Activated naive CD8-positive, alpha-beta T cell treated with anti-CD3 and anti-CD28 coated beads, Interleukin-2, amount 50 U/mL, for 24 hours (primary cell): ENCODE measurements at regions not wholly inside any gene's neighbourhood (a gene's known extent, or its start where the extent isn't known, plus 50 kb on each side); places are given as distances from the start of the nearest gene placed in this dataset.

Source experiments
- ATAC-seq: fragments of 150-1000 bp; cut with Tn5 transposase; one replicate; pipeline ENCODE4 v1.10.0; 2021
- DNase-seq: peaks from one replicate; pipeline ENCODE4 v3.0.0; 2021
- H3K27ac Mint-ChIP-seq: one replicate; pipeline ENCODE4 v1.8.0; 2021; ENCODE audit warnings: mild to moderate bottlenecking, mixed read lengths
- H3K27me3 Mint-ChIP-seq: one replicate; pipeline ENCODE4 v1.8.0; 2021; ENCODE audit warnings: mixed read lengths
- H3K36me3 Mint-ChIP-seq: one replicate; pipeline ENCODE4 v1.8.0; 2021; ENCODE audit warnings: low read depth, mixed read lengths
- H3K4me1 Mint-ChIP-seq: one replicate; pipeline ENCODE4 v1.8.0; 2021; ENCODE audit warnings: mixed read lengths
- H3K4me3 Mint-ChIP-seq: one replicate; pipeline ENCODE4 v1.8.0; 2021; ENCODE audit warnings: mild to moderate bottlenecking, moderate library complexity, mixed read lengths
- H3K9me3 Mint-ChIP-seq: one replicate; pipeline ENCODE4 v1.8.0; 2021; ENCODE audit warnings: mixed read lengths

DNA sequence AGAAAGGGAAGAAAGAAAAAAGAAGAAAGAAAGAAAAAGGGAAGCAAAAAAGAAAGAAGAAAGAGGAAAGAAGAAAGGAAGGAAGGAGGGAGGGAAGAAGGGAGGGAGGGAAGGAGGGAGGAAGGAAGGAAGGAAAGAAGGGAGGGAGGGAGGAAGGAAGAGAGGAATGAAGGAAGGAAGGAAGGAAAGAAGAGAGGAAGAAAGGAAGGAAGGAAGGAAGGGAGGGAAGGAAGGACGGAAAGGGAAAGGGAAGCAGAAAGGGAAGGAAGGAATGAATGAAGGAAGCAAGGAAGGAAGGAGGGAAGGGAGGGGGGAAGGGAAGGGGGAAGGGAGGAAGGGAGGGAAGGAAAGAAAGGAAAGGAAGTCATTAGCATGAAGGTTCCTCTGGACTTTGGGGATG lies 452.9 kb downstream of the TFAP2B start:
- H3K4me3 Mint-ChIP-seq = no peak overlapping the region

DNA sequence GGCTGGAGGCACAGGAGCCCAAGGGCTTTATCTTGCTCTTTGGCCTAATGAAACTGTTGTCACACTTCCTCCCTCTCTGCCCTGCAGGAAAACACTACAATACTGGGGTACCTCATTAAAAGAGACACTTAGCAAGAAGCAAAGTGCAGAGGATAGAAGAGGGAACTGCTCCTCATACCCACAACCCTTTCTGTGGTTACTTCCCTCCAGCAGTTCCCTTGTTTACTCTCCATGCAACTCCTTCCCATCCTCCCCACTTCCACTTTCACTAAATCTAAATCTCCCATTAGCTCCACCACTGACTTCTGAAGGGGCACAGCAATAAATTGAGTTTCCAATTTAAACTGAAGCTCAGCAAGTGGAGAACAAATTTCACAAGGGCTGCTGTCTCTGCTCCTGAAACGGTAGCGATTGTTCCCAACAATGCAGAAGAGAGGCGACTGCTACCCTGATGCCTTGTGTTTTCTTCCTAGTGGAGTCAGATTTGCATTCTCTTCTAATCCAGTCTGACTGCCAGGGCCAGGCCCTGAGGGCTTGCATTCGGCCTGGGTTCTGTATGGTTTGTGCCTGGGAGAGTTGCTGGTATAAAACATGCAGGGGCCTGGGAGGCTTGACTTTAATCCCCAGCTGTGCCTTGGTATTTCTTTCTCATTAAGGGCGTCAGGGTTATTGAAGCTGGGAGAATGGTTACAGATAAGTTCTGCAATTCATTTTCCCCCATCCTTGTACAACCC lies 454.7 kb downstream of the TFAP2B start:
- Mint-ChIP-seq H3K9me3 (peaks cover 5% of the 10 kb centered on the region), H3K4me3 (no peak overlapping the region), H3K36me3 (no peaks in the 10 kb centered on the region), H3K4me1 (no peaks in the 10 kb centered on the region), H3K27me3 (no peaks in the 10 kb centered on the region), H3K27ac (no peak overlapping the region)
- ATAC-seq (no peak), DNase-seq (no peak)

More for the DNA sequence above, 452.9 kb downstream of the TFAP2B start:
- H3K27me3 Mint-ChIP-seq = no peaks in the 10 kb centered on the region
- no peaks in the 10 kb centered on the region for H3K4me1 Mint-ChIP-seq
- H3K27ac Mint-ChIP-seq = no peak overlapping the region
- H3K9me3 Mint-ChIP-seq = peaks cover 5% of the 10 kb centered on the region
- no peak for DNase-seq
- no peaks in the 10 kb centered on the region for H3K36me3 Mint-ChIP-seq
- no peak for ATAC-seq

DNA sequence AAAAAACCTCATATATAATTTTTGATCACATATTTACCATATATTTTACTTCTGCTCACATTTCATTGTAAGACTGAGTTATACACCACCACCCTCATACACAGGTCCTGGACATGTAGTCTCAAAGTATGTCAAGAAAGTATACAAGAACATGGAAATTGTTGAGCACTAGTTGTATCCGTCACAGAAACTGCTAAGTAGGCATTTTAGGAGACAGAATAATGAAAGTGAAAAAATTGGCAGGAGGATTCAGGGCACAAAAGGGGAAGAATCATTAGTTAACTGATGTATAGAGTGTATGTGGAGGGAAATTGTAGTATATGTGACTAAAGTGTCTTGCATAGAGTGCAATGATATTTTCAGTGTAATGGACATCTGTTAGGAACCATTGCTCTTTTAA lies 458.8 kb downstream of the TFAP2B start:
- Mint-ChIP-seq H3K27me3 (no peaks in the 10 kb centered on the region), H3K27ac (no peak overlapping the region), H3K9me3 (no peaks in the 10 kb centered on the region), H3K36me3 (no peaks in the 10 kb centered on the region), H3K4me3 (no peak overlapping the region), H3K4me1 (no peaks in the 10 kb centered on the region)
- no peak for DNase-seq
- no peak for ATAC-seq

DNA sequence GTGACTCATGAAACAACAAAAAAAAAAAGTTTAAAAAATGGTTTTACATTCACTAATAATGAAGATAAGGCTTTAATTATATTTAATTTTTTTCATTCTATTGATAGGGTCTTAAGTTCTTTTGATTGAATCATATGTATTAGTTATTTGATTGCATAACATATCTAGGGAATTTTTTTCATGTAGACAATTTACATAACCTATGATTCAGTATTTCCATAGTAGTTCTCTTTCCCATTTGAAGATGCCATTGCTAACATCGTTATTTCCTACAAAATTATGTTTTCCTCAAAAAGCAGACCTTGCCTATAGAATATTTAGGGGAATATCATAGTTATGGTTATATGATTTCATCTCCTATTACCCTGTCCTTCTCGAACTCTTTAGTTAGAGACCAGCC lies 463.4 kb downstream of the TFAP2B start:
- H3K27me3 Mint-ChIP-seq = no peaks in the 10 kb centered on the region
- DNase-seq = no peak
- H3K4me1 Mint-ChIP-seq = no peaks in the 10 kb centered on the region
- no peak overlapping the region for H3K27ac Mint-ChIP-seq
- no peaks in the 10 kb centered on the region for H3K36me3 Mint-ChIP-seq
- no peaks in the 10 kb centered on the region for H3K9me3 Mint-ChIP-seq
- H3K4me3 Mint-ChIP-seq = no peak overlapping the region
- no peak for ATAC-seq

DNA sequence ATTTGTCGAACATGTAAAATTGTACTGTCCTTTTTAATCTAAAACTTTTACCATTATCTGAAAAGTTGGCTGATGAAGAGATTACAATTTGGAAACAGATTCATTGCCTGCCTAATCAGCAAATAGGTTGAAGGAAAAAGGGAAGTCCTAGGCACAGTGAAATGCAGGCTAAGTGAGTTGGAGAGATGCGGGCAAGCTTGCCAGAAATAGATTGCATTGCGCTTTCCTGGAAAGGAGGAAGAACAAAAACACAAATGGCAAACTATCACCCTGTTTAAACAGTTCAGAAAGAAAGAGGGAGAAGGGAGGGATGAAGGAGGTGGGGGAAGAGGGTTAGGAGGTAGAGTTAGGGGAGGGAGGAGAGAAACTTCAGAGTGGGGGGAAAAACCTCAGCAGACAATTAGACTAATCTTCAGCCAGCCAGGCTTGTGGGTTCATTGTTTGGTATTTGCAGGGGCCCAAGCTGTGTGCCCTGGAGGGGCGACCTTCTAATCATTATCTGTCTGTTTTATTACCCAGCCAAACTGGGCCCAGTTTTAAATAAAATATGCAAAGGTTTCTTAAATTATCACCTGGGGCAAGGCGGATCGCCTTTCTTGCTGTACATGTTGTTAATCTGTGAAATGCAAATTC lies 465.2 kb downstream of the TFAP2B start:
- Mint-ChIP-seq H3K4me1 (no peaks in the 10 kb centered on the region), H3K27me3 (no peaks in the 10 kb centered on the region), H3K27ac (no peak overlapping the region), H3K36me3 (no peaks in the 10 kb centered on the region), H3K9me3 (no peaks in the 10 kb centered on the region), H3K4me3 (no peak overlapping the region)
- ATAC-seq = no peak
- DNase-seq = no peak

DNA sequence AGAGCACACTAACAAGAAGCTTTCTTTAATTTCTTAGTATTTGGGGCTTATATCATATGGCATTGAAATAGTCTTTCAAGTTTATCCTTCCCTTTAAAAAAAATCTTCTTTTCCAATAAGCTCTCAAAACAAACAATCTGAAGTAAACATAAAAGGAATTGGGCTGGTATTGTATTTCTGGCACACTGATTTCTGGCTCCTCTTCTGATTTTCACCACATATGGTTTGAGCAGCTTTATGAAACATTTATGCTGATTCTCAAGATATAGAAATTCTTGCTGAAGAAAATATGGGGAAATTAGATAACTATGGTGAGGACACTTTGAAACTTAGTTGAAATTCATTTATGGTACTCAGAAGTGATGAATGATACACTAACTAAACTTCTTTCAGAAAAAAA lies 467.2 kb downstream of the TFAP2B start:
- Mint-ChIP-seq H3K4me3 (no peak overlapping the region), H3K36me3 (no peaks in the 10 kb centered on the region), H3K27me3 (no peaks in the 10 kb centered on the region), H3K9me3 (no peaks in the 10 kb centered on the region), H3K4me1 (no peaks in the 10 kb centered on the region), H3K27ac (no peak overlapping the region)
- no peak for DNase-seq
- ATAC-seq = no peak

DNA sequence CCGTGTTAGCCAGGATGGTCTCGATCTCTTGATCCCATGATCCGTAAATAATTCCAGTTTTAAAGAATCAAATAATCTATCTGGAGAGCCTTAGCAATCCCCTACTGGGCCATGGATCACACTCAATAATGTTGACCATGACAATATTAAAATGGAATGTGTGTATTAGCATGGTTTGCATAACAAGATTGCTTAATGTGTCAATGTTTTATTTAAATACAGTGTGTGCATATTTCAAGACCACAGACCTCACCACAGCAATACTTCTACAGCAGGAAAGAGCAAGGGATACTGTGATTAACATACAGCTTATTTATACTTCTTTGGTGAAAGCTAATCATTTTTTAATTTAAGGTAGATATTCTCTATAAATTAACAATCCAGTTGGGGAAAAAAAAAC lies 470.4 kb downstream of the TFAP2B start:
- no peak overlapping the region for H3K27ac Mint-ChIP-seq
- H3K9me3 Mint-ChIP-seq = no peaks in the 10 kb centered on the region
- no peaks in the 10 kb centered on the region for H3K4me1 Mint-ChIP-seq
- ATAC-seq = no peak
- no peaks in the 10 kb centered on the region for H3K36me3 Mint-ChIP-seq
- DNase-seq = no peak
- H3K4me3 Mint-ChIP-seq = no peak overlapping the region
- H3K27me3 Mint-ChIP-seq = no peaks in the 10 kb centered on the region

DNA sequence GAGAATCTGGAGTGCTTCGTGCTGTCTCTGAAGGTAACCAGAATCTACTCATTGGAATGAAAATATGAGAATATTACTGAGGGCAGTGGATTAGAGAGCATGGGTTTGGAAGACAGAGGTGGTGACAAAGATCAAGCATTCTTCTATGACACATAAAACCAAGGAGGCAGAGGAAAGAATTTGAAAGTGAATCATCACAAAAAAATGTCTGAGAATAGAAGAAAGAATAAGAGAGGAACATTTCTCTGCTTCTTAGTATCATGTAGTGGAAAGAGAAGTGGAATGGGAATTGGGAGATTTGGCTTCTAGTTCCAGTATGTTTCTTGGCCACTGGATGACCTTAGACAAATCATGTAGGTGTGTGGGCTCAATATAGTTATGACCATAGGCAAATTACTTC lies 474.0 kb downstream of the TFAP2B start:
- H3K27ac Mint-ChIP-seq = no peak overlapping the region
- no peaks in the 10 kb centered on the region for H3K4me1 Mint-ChIP-seq
- no peak for ATAC-seq

DNA sequence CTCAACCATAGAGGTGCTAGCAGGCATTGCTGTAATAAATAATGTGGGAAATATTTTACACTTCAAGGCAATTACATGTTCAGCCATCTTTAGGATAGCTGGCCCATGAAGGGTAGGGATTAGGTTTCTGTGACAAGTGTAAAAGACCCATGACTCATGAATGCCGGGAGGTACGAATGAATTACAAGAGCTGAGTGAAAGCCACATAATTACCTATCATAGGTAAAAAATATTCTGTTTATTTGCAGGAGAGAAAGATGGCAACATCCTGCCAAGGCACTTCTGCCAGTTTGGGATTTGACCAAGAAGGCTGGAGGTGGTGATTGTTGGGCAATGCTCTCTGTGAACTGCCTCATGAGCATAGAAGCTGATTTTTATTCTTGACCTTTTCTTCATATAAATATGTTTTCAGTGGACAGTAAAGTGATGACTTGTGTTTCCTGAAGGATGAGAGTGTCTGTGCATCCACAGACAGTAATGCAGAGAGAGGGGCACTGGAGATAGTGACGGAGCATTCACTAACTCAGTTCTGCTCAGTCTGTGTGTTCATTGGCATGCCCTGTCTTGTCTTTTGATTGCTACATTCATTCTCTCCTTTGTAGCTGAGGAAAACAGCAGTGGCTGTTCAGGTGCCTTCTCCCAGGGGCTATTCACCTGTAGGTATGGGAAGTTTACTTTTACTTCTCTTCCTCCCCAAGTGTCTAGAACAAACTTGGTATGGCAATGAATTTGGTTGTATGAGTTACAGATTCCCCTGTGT lies 481.1 kb downstream of the TFAP2B start:
- no peak for ATAC-seq
- Mint-ChIP-seq H3K4me1 (no peaks in the 10 kb centered on the region), H3K9me3 (no peaks in the 10 kb centered on the region), H3K36me3 (no peaks in the 10 kb centered on the region), H3K27ac (no peak overlapping the region), H3K4me3 (no peak overlapping the region), H3K27me3 (no peaks in the 10 kb centered on the region)
- no peak for DNase-seq

More for the DNA sequence above, 474.0 kb downstream of the TFAP2B start:
- Mint-ChIP-seq H3K9me3 (no peaks in the 10 kb centered on the region), H3K36me3 (no peaks in the 10 kb centered on the region), H3K27me3 (no peaks in the 10 kb centered on the region), H3K4me3 (no peak overlapping the region)
- no peak for DNase-seq

DNA sequence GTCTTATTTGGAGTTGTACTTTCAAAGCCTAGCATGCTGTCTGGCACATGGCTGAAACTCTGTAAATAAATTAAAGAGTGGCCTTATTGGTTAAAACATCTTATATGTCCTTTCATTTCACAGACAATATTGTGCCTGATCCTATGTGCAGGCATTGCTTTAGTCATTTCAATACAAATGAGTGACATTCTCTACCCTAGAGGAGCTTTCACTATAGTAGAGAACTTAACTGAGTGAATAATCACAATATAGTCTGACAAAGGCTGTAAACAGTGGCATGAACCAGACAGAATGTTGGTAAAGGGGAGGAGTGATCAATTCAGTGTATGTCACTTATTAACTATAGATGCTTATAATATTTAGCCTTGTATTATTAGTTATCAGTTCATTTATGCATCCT lies 481.8 kb downstream of the TFAP2B start:
- Mint-ChIP-seq H3K27me3 (no peaks in the 10 kb centered on the region), H3K27ac (no peak overlapping the region), H3K4me1 (no peaks in the 10 kb centered on the region), H3K9me3 (no peaks in the 10 kb centered on the region), H3K4me3 (no peak overlapping the region), H3K36me3 (no peaks in the 10 kb centered on the region)
- ATAC-seq (no peak), DNase-seq (no peak)

DNA sequence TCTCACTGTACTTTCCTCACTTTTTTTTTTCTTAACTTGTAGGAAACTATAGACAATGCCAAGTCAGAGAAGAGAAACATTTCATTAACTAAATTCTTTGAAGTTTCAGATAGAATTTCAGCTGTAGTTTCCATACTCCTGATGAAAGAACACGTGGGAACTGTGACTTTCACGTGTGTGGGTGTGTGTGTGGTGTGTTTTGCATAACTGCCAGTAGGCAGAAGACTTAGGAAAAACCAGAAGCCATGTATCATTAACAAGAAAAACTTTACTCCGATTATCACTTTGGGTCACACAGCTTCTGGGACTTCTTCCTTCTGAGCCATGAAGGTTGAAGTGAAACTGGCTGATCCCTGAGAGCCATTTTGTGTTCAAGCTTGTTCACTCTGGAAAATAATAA lies 483.3 kb downstream of the TFAP2B start:
- Mint-ChIP-seq H3K27me3 (no peaks in the 10 kb centered on the region), H3K27ac (no peak overlapping the region)
- ATAC-seq = no peak

DNA sequence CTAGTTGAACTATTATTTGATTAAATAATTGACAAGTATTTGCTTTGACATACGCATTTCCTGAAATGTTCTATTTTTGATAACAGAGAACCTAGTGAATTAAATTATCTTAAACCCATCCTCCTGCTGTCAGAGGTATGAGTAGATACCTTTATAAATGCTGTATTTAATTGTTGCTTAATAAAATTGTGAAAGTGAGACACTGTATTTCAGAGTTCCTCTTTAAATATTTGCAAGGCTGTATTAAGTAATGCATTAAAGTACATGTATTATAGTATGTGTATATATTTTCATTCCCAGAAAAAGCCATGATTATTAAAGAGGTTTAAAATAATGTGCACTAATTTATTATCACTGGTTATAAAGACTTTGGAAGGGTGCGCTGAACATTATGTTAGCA lies 483.8 kb downstream of the TFAP2B start:
- no peaks in the 10 kb centered on the region for H3K4me1 Mint-ChIP-seq
- no peaks in the 10 kb centered on the region for H3K9me3 Mint-ChIP-seq
- H3K4me3 Mint-ChIP-seq = no peak overlapping the region
- no peak overlapping the region for H3K27ac Mint-ChIP-seq
- no peak for ATAC-seq
- no peak for DNase-seq
- H3K27me3 Mint-ChIP-seq = no peaks in the 10 kb centered on the region
- H3K36me3 Mint-ChIP-seq = no peaks in the 10 kb centered on the region

More for the DNA sequence above, 483.3 kb downstream of the TFAP2B start:
- Mint-ChIP-seq H3K4me1 (no peaks in the 10 kb centered on the region), H3K4me3 (no peak overlapping the region), H3K9me3 (no peaks in the 10 kb centered on the region), H3K36me3 (no peaks in the 10 kb centered on the region)
- no peak for DNase-seq

DNA sequence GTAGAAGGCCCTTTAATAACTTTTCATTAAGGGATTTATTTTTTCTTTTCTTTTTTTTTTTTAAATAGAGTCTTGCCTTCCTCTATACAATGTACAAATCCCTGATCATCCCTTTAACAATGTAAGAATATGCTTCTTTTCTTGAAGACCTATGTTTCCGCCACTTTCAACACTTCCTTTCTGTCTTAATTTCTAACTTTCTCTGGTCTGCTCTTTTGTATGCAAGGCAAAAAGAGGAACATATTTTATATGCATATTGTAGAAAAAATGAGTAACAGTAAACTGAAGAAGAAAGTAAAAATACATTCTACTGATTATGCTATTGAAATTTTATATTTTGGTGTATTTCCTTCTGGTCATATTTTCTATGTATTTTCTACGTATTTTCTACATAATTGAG lies 484.7 kb downstream of the TFAP2B start:
- no peaks in the 10 kb centered on the region for H3K27me3 Mint-ChIP-seq
- no peaks in the 10 kb centered on the region for H3K36me3 Mint-ChIP-seq
- no peak for DNase-seq
- no peak overlapping the region for H3K27ac Mint-ChIP-seq
- H3K9me3 Mint-ChIP-seq = no peaks in the 10 kb centered on the region
- no peaks in the 10 kb centered on the region for H3K4me1 Mint-ChIP-seq
- no peak for ATAC-seq
- no peak overlapping the region for H3K4me3 Mint-ChIP-seq

DNA sequence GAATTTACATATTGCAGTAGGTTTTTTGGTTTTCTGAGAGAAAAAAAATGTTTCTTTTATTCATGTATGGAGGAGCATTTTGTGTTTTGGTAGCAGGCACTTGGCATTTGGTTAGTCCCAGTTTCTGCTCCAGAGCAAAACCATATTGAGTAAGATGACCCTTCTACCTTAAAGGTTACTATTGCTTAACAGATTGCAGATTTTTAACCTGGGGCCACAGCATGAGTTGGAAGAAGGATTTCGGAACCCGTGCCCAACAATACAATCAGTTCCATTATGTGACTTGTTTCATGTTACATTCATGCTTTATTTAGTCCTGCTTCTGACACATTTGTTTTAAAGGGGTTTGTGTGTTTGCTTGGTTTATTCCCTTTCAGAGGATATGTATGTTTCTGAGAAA lies 496.3 kb downstream of the TFAP2B start:
- H3K9me3 Mint-ChIP-seq = peaks cover 5% of the 10 kb centered on the region
- H3K27me3 Mint-ChIP-seq = no peaks in the 10 kb centered on the region
- no peak overlapping the region for H3K27ac Mint-ChIP-seq
- no peak for ATAC-seq
- H3K4me1 Mint-ChIP-seq = no peaks in the 10 kb centered on the region
- no peak overlapping the region for H3K4me3 Mint-ChIP-seq
- no peak for DNase-seq
- H3K36me3 Mint-ChIP-seq = no peaks in the 10 kb centered on the region

DNA sequence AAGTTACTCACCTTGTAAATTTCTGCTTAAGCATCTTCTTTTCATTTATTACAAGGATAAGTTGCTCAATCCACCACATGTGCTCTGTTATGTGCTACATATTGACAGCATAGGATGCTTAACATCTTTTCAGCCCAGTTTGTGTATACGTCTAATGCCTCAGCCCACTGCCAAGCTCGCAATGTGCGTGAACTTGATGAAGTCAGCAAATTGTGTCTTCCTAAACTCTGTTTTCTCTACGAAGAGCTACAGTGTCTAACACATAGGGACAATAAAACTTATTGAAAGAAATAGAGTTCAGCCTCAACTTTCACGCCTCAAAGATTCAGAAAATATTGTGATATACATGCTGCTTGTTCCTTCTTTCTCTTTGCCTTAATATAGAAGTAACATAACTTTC lies 500.0 kb downstream of the TFAP2B start:
- H3K27ac Mint-ChIP-seq = no peak overlapping the region
- H3K9me3 Mint-ChIP-seq = peaks cover 4% of the 10 kb centered on the region
- no peaks in the 10 kb centered on the region for H3K27me3 Mint-ChIP-seq
- ATAC-seq = no peak
- H3K4me3 Mint-ChIP-seq = no peak overlapping the region
- no peak for DNase-seq
- no peaks in the 10 kb centered on the region for H3K4me1 Mint-ChIP-seq
- H3K36me3 Mint-ChIP-seq = no peaks in the 10 kb centered on the region
